ENCODE measurements at regions not wholly inside any gene's neighbourhood (a gene's known extent, or its start where the extent isn't known, plus 50 kb on each side); places are given as distances from the start of the nearest gene placed in this dataset.

GRCh38 chr20:6421321-6422248 is 298.8 kb upstream of the FERMT1 start:
- no peak overlapping the region for H3K9ac ChIP-seq (ENCODE audit: extremely low read depth, insufficient read length, low read length)
- H2BK15ac ChIP-seq (ENCODE audit: low read depth, low read length): no peak overlapping the region
- no peaks in the 10 kb centered on the region for H3K27me3 ChIP-seq (ENCODE audit: insufficient read depth, low read length)
- no peak overlapping the region for H2BK5ac ChIP-seq (ENCODE audit: insufficient read length, low read length)
- no peak overlapping the region for H4K8ac ChIP-seq (replicated peaks; ENCODE audit: insufficient read length, low read depth, low read length)
- no peak overlapping the region for H3K18ac ChIP-seq (ENCODE audit: insufficient read length, low read depth, low read length)
- H3K4me2 ChIP-seq (ENCODE audit: insufficient read depth, insufficient read length, low read length): no peak overlapping the region
- no peaks in the 10 kb centered on the region for H3K79me2 ChIP-seq (ENCODE audit: insufficient read depth, low read length)
- H3K4me1 Mint-ChIP-seq: peaks cover 2 to 6% of the 10 kb centered on the region in 2 experiments; a peak in 2 of 4 replicates
- H2BK20ac ChIP-seq (ENCODE audit: low read depth, low read length, poor library complexity, severe bottlenecking): no peak overlapping the region
- no peak overlapping the region for H3T11ph ChIP-seq (ENCODE audit: low read length)
- H3K36me3 Mint-ChIP-seq (ENCODE audit: insufficient read depth in 1 of 3, low read depth in 3 of 3): no peaks in the 10 kb centered on the region
- no peak overlapping the region for H3K27ac Mint-ChIP-seq
- DNase-seq: no peak
- H2AK5ac ChIP-seq (ENCODE audit: insufficient read length, low read length): no peak overlapping the region
- no peaks in the 10 kb centered on the region for H3K23me2 ChIP-seq (ENCODE audit: insufficient read length, low read depth, low read length, poor library complexity, severe bottlenecking)
- no peaks in the 10 kb centered on the region for H3K9me3 ChIP-seq (ENCODE audit: control insufficient read depth, low read depth, low read length)
- no peak overlapping the region for H2BK120ac ChIP-seq (ENCODE audit: low read depth, low read length, poor library complexity, severe bottlenecking)
- H3K23ac ChIP-seq (ENCODE audit: insufficient read length, low read depth, low read length): no peak overlapping the region
- H4K91ac ChIP-seq (ENCODE audit: insufficient read length, low read depth, low read length): no peak overlapping the region
- no peak overlapping the region for H2BK12ac ChIP-seq (ENCODE audit: insufficient read length, low read depth, low read length)
- no peak overlapping the region for H3K4me3 Mint-ChIP-seq
- no peaks in the 10 kb centered on the region for H4K20me1 ChIP-seq (ENCODE audit: control insufficient read depth, insufficient read depth, insufficient read length)
- no peaks in the 10 kb centered on the region for H3K79me1 ChIP-seq (ENCODE audit: insufficient read depth, low read depth, low read length, poor library complexity, severe bottlenecking)
- no peaks in the 10 kb centered on the region for H3K4me1 ChIP-seq (ENCODE audit: insufficient read depth, low read length)
- no peak overlapping the region for H3K14ac ChIP-seq (ENCODE audit: insufficient read depth, low read length)
- H3K27ac ChIP-seq (ENCODE audit: insufficient read length, low read depth, low read length): no peak overlapping the region
- H3K9me3 Mint-ChIP-seq: no peaks in the 10 kb centered on the region
- no peak overlapping the region for H3K56ac ChIP-seq (ENCODE audit: insufficient read length, low read depth, low read length)
- no peak overlapping the region for H3K4ac ChIP-seq (ENCODE audit: low read depth, low read length)
- no peak for TF ChIP-seq CTCF (conservative IDR thresholded peaks at IDR 0.05)
- WGBS (ENCODE audit: extremely low coverage, insufficient read length, low lambda C conversion rate): no CpG with 5 or more reads among the region's 8 CpGs
- no peak overlapping the region for H4K5ac ChIP-seq (ENCODE audit: insufficient read length, low read depth, low read length)
- no peak overlapping the region for H2AFZ ChIP-seq (ENCODE audit: low read length)
- no peaks in the 10 kb centered on the region for H3K27me3 Mint-ChIP-seq (ENCODE audit: low read depth)

Measured in H9 (cell line).